Mammary epithelial cell (primary cell): ENCODE measurements at regions not wholly inside any gene's neighbourhood (a gene's known extent, or its start where the extent isn't known, plus 50 kb on each side); places are given as distances from the start of the nearest gene placed in this dataset.

ENCODE experiments used
- CTCF ChIP-seq, 2 donors: IDR thresholded peaks in 1 of 2; conservative IDR thresholded peaks in 1 of 2; 2 replicates each; pipeline ENCODE4 v1.5.1; 2011 to 2012; ENCODE audit warnings: inconsistent platforms in 2 of 2, low read length in 2 of 2, mild to moderate bottlenecking in 2 of 2, control low read depth in 1 of 2, low read depth in 1 of 2; ENCODE audit not compliant: insufficient read depth in 1 of 2; ENCODE audit errors: extremely low read depth in 1 of 2
- EZH2 ChIP-seq: IDR thresholded peaks from 2 replicates; pipeline ENCODE4 v1.6.1; 2012; ENCODE audit warnings: low read length, inconsistent platforms, borderline replicate concordance

GRCh38 chr18:22064581-22064980 lies 104.8 kb upstream of the GATA6 start:
- no peak for TF ChIP-seq CTCF (conservative IDR thresholded peaks at IDR 0.05 in 1 of 2, IDR thresholded peaks at IDR 0.05 in 1 of 2; ENCODE audit: extremely low read depth in 1 of 2, insufficient read depth in 1 of 2, low read depth in 1 of 2, low read length in 2 of 2)
- no peak for TF ChIP-seq EZH2
